ENCODE measurements at regions not wholly inside any gene's neighbourhood (a gene's known extent, or its start where the extent isn't known, plus 50 kb on each side); places are given as distances from the start of the nearest gene placed in this dataset.
"Not testable (repeated sequence)": the region's sequence is repeated elsewhere in the genome, so short reads cannot be mapped to it uniquely, and the experiment has no call there.

DNA sequence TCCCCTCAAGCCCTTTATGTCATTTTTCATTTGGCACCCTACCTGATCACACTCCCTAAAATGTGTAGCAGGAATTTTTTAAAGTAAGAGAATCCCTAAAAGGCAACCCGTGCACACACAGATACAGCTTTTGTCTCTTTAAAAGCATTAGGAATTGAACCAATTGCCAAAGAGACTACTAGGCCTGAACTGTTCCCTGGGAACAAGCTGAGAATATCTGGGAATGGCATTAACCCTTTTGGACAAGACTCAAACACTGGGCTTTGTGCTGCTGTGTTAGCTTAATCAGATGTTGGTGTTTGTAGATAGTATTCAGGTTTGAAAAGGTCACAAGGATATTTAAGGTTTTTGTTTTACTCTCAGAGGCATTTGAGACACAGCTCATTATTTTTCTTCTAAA lies 414.4 kb upstream of the PDZRN3 start:
- no peak for DNase-seq

DNA sequence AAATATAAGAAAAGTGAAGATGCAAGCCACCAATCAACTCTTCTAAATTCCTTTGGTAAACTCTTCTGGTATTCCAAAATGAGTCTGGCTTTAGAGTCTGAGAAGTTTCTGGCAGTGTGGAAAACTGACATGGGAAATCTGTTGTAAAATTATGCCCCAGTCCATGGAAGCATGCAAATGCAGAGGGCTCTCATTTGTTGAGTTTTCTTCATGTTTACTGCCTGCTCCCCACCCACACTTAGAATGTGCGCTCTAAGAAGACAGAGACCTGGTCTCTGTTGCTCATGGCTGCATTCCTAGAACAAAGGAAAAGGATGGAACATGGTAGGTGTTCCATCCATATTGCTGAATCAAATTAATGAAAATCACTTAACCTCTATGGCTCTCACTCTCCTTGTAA lies 411.8 kb upstream of the PDZRN3 start:
- DNase-seq: no peak

GRCh38 chr3:74036102-74036501 lies 411.4 kb upstream of the PDZRN3 start:
- no peak for DNase-seq

- DNase-seq: no peak
Observed at GRCh38 chr3:74033806-74034205, 409.1 kb upstream of the PDZRN3 start.

DNA sequence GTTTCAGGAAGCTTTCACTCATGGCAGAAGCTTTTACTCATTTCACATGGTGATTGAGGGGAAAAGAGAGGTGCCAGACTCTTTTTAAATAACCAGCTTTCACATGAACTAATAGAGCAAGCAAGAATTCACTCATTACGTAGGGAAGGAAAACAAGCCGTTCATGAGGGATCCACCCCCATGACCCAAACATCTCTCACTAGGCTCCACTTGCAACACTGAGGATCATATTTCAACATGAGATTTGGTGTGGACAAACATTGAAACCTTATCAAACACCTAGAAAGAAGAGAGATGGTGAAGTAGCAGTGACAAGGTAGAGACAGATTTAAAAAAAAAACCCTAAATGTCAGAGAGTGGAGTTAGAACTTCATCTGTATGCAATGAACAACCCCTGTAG lies 408.6 kb upstream of the PDZRN3 start:
- DNase-seq: no peak

DNA sequence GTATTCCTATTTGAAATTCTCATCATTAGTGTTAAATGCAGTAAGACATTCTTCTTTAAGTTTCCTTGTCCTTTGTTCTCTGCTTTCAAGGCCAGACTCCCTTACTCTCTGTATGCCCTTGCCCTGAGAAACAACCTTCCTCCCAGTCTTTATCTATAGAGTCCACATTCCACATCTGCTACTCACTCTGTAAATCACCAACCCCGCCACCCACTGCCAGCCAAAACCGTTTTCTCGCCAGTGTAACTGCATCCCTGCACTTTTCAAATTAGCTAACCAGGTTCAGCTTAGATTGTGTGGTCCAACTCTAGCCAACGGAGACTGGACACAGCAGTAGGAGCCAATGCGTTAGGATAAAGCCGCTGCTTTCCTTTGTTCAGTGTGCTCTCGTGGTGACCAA lies 402.4 kb upstream of the PDZRN3 start:
- no peak for DNase-seq

DNA sequence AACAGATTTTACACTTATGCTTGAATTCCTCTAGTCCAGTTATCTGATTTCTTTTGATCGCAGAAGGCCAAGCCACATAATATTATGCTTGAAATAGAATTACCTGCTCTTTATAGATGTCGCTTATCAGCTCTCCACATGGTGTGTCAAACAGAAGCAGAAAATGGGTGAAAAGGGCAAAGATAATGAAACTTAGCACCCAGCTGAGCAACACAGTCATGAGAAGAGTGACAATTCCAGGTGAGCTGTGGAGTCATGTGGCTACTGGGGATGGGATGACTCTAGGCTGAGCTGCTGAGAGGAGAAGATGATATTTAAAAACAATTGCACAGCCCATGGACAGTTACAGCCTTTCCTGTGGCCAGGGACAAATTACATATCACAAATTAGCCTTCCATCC lies 398.7 kb upstream of the PDZRN3 start:
- DNase-seq: no peak

DNA sequence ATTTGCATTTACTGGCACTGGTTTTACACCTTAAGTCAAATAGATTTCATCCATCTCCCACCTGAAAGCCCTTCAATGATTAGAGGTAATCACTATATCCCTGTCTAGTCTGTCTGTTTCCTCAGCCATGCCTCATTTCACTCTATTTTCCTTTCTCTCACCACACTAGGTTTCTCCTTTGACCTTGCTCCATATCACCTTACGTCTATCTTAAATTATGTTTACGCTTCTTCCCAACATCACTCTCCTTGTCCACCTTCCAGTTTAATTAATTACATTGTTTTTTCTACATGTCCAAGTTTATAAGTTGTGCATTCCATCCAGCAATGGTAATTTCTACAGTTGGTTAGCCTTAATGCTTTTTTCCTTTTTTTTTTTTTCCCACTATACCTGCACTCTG lies 396.7 kb upstream of the PDZRN3 start:
- DNase-seq: no peak

DNA sequence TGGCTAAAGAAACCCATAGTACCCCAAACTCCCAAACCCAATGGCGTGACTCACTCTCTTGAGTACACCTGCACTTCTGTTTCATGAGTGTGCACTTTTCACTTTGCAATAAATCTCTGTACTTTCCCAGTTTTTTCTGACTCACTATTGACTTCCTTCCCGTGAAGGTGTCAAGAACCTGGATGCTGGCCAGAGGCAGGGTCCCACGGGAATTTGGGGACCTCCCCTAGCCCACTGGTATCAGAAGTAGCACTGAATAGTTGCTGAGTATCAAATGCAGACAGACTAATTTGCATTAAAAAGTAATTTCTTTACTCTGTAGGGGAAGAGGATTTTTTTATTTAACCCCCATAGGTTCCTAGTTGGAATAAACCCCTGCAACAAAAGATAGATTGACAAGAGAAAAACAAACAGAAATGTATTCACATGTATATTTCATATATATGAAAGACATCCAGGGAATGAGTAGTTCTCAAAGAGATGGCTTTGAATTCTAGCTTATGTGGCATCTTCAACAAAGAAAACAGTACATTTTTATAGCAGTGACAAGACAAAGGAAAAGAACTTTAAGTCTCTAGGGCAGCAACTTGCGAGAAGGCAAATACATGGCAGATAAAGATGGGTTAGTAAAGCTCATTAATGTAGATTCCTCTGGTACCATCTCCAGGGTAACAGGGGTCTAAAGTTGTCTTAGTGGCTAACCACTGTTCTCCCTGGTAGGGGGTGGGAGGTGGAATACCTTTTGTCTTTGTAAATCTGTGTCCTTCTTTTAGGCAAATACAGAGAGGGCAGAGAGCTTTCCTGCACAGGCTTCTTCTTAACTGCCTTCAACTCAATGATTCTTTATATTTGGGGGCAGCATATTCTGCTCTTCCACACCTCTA lies 385.5 kb upstream of the PDZRN3 start:
- DNase-seq: no peak

- DNase-seq: no peak
Observed at GRCh38 chr3:74004386-74004785, 379.6 kb upstream of the PDZRN3 start.

GRCh38 chr3:74003734-74004133 lies 379.0 kb upstream of the PDZRN3 start:
- no peak for DNase-seq

GRCh38 chr3:74001436-74001835 lies 376.7 kb upstream of the PDZRN3 start:
- no peak for DNase-seq

DNA sequence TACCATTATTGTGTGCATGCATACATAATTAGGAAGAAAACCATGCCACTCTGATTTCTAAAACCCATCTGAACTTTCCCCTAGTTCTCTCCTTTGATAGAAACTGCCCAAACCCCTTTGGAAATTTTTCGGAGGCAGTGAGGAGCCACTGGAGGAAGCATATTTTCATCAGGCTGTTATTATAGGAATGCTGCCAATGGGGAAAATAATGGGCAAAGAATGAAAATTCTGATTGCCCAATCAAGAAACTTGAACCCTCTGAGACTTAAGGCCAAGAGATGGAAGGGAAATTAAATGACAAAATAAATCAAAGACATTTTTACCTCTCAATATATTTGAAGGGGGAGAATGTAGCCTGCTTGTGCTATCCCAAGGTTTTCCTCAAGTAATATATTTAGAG lies 376.0 kb upstream of the PDZRN3 start:
- no peak for DNase-seq

DNA sequence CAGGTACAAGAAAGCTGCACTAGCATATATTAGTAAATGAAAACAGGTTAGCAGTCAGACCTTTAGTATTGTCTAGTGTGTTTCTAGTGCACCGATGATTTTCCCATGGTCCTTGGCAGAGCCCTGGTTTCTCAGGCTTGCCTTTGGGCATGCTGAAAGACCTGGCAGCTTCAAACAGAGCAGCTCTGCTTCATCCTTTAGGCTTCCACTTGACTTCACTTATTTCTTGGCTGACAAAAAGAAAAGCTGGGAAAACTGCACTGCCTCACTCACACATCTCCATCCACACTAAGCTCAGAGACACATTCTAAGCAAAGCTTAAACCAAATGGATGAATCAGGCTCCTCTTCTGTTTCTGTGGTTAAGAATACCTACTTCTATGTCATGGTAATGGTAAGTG lies 374.8 kb upstream of the PDZRN3 start:
- no peak for DNase-seq

DNA sequence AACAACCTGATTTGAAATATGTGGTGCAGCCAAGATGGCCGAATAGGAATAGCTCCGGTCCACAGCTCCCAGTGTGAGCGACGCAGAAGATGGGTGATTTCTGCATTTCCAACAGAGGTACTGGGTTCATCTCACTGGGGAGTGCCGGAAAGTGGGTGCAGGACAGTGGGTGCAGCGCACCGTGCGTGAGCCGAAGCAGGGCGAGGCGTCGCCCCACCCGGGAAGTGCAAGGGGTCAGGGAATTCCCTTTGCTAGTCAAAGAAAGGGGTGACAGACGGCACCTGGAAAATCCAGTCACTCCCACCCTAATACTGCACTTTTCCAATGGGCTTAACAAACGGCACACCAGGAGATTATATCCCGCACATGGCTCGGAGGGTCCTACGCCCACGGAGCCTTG lies 365.9 kb upstream of the PDZRN3 start:
- not testable (repeated sequence) for DNase-seq

- no peak for DNase-seq
Observed at GRCh38 chr3:73966733-73967132, 342.0 kb upstream of the PDZRN3 start.

DNA sequence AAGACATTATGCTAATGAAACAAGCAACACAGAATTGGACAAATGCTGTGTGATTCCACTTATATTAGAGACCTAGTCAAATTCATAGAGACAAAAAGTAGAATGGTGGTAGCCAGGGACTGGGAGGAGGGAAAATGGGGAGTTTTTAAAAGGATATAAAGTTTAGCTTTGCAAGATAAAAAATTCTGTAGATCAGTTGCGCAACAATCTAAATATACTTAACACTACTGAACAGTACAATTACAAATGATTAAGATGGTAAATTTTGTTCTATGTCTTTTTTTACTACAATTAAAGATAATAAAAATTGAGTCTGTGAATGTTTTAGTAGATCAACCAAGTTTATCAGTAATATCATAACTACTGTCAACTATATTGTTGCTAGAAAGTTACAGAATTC lies 340.1 kb upstream of the PDZRN3 start:
- no peak for DNase-seq

DNA sequence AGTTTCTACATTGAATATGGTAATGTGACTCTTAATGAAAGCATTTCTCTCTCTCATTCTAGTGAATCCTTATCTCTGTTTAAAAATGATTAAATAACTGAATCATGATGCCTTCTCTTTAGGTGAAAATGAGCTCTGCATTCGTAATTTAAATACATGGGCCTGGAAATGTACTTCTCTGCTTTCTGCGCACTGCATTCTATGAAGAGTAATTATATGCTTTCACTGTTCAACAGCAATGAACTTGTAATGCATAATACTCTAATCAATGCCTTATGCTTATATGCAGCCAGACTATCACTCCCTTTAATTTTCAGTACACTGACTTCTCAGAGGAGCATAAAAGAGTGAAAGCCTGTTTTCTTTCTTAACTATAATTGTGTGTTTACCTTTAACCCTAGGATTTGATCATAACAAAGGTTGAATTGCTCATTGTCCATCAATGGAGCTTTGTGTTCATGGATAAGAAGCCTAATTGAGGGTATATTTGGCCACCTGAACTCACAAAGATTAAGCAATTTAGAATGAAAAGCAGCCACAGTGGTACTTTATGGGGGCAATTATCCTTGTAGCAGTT lies 330.8 kb upstream of the PDZRN3 start:
- DNase-seq: peak; percentile 84 to 89

DNA sequence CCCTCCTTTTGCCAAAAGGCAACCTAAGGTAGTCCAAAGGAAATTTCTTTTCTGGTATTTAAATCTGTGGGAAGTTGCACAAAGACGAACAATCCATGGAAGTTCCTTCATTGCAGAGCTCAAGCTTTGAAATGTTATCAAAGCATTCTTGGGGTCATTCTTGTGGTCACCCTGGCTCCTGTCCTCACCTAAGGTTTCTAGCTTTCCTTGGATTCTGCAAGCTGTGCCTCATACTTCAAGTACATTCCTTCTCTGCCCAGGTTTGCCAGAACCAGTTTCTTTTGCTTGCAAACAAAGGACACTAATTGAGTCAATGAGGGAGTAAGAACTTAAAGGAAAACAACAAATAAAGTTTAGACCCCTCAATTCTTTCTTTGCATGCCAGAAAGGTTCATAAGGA lies 329.8 kb upstream of the PDZRN3 start:
- no peak for DNase-seq

DNA sequence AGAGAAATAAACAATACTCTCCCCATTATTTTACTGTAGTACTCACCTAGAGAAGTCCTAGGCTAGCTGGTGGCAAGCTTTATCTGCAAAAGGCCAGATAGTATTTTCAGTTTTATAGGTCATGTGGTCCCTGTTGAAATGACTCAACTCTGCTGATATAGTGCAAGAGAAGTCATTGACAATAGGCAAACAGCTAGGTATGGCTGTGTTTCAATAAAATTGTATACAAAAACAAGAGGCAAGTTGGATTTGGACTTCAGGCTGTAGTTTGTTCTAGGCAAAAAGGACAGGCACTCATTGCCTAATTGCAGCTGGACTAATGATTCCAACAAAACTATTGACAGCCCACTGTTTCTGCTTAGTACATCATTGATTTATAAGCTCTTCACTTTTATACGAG lies 328.0 kb upstream of the PDZRN3 start:
- DNase-seq: no peak

DNA sequence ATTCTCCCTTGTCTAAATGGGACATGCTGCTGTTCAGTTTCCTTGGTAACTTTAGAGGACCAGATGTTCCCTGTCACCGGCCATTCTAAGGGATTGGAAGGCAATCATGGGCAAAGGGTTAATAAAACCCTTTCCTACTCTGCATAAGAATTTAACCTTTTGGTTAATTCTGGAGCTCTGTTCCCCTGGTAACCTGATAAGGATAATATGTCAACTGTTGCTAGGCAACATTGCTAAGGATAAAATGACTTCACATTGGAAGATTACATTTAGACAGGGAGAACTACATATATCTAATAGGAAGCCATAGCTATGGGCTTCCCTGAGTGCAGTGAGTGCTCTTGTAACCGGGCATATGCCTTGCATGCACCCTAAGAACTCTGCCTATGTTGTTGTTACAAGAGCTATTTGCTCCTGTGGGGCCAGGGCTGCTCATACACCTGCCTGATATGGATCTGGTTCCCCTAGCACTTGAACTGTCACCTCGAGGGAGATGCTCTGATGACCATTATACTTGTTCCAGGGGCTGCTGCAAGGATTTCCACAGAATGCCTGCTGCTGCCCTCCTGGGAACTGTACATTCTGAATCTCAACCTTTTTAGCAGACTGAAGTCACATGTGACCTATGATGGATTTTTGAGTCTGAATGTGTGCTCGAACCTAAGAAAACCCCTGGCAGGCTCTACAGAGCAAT lies 326.3 kb upstream of the PDZRN3 start:
- DNase-seq: no peak

DNA sequence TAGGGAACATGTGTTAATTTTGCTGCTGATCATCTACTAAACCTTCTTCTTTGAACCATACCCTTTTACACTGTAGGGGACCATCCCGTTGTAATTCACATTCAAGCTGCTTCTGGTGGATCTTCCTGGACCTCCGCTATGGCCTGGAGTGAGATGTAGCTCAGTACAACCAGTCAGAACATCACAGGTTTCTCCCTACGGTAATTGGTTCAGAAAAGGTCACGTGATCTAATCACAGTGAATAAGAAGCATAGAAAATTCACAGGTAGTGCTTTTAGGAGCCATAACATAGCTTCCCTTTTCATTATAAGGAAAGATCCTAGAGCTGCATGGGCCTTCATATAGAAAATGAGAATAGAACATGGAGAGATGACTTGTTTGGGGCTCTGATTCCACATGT lies 320.8 kb upstream of the PDZRN3 start:
- DNase-seq: no peak

GRCh38 chr3:73939985-73940384 lies 315.2 kb upstream of the PDZRN3 start:
- no peak for DNase-seq

- no peak for DNase-seq
Observed at GRCh38 chr3:73933585-73933984, 308.8 kb upstream of the PDZRN3 start.
